ENCODE measurements at regions not wholly inside any gene's neighbourhood (a gene's known extent, or its start where the extent isn't known, plus 50 kb on each side); places are given as distances from the start of the nearest gene placed in this dataset.

GRCh38 chr10:33735464-33735923 lies 401.0 kb upstream of the NRP1 start:
- no peak for DNase-seq (ENCODE audit: low spot score)

GRCh38 chr10:33734393-33735155 lies 400.1 kb upstream of the NRP1 start:
- no peak for DNase-seq (ENCODE audit: low spot score)

- no peak for DNase-seq (ENCODE audit: low spot score)
Measured at GRCh38 chr10:33733058-33733457, 398.6 kb upstream of the NRP1 start.

- no peak for DNase-seq (ENCODE audit: low spot score)
Measured at GRCh38 chr10:33732161-33732680, 397.8 kb upstream of the NRP1 start.

- no peak for DNase-seq (ENCODE audit: low spot score)
Measured at GRCh38 chr10:33731322-33731721, 396.9 kb upstream of the NRP1 start.

GRCh38 chr10:33725430-33725829 lies 391.0 kb upstream of the NRP1 start:
- DNase-seq (ENCODE audit: low spot score): no peak

GRCh38 chr10:33723181-33723580 lies 388.7 kb upstream of the NRP1 start:
- DNase-seq (ENCODE audit: low spot score): no peak

GRCh38 chr10:33722067-33722466 lies 387.6 kb upstream of the NRP1 start:
- DNase-seq (ENCODE audit: low spot score): no peak

GRCh38 chr10:33721509-33721908 lies 387.0 kb upstream of the NRP1 start:
- DNase-seq (ENCODE audit: low spot score): no peak

- DNase-seq (ENCODE audit: low spot score): no peak
Measured at GRCh38 chr10:33720161-33720560, 385.7 kb upstream of the NRP1 start.

- DNase-seq (ENCODE audit: low spot score): no peak
Measured at GRCh38 chr10:33719005-33719703, 384.7 kb upstream of the NRP1 start.

- no peak for DNase-seq (ENCODE audit: low spot score)
Measured at GRCh38 chr10:33716501-33717267, 382.2 kb upstream of the NRP1 start.

GRCh38 chr10:33715303-33715975 lies 381.0 kb upstream of the NRP1 start:
- no peak for DNase-seq (ENCODE audit: low spot score)

GRCh38 chr10:33712825-33713224 lies 378.4 kb upstream of the NRP1 start:
- no peak for DNase-seq (ENCODE audit: low spot score)

- DNase-seq (ENCODE audit: low spot score): no peak
Measured at GRCh38 chr10:33710006-33710405, 375.5 kb upstream of the NRP1 start.

GRCh38 chr10:33709008-33709753 lies 374.7 kb upstream of the NRP1 start:
- no peak for DNase-seq (ENCODE audit: low spot score)

GRCh38 chr10:33708561-33708960 lies 374.1 kb upstream of the NRP1 start:
- DNase-seq (ENCODE audit: low spot score): no peak

- no peak for DNase-seq (ENCODE audit: low spot score)
Measured at GRCh38 chr10:33706746-33707145, 372.3 kb upstream of the NRP1 start.

GRCh38 chr10:33706191-33706590 lies 371.7 kb upstream of the NRP1 start:
- DNase-seq (ENCODE audit: low spot score): no peak

GRCh38 chr10:33704214-33704830 lies 369.9 kb upstream of the NRP1 start:
- no peak for DNase-seq (ENCODE audit: low spot score)

Data from SW480 (cell line).